ENCODE measurements at regions not wholly inside any gene's neighbourhood (a gene's known extent, or its start where the extent isn't known, plus 50 kb on each side); places are given as distances from the start of the nearest gene placed in this dataset.
"Not testable (repeated sequence)": the region's sequence is repeated elsewhere in the genome, so short reads cannot be mapped to it uniquely, and the experiment has no call there.

GRCh38 chr12:116327992-116328391, 50.5 kb upstream of the MED13L start:
- not testable (repeated sequence) for DNase-seq

DNA sequence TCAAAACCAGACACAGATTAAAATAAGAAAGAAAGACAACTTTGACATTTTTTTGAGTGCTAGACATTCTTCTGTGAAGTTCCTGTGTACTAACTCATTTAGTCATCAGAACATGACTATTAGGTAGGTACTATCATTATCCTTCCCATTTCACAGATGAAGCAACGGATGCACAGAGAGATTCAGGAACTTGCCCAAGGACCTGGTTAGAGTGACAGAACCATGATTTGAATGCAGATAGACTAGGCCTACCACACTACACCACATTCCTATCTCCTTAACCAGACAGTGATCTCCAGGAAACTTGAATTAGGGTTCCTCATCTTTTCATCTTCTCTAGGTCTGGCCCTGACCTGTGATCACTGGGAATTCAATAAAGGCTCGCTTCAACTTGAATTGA, 54.4 kb upstream of the MED13L start:
- DNase-seq = no peak

GRCh38 chr12:116332705-116333380, 55.4 kb upstream of the MED13L start:
- peak; percentile 82 for DNase-seq

DNA sequence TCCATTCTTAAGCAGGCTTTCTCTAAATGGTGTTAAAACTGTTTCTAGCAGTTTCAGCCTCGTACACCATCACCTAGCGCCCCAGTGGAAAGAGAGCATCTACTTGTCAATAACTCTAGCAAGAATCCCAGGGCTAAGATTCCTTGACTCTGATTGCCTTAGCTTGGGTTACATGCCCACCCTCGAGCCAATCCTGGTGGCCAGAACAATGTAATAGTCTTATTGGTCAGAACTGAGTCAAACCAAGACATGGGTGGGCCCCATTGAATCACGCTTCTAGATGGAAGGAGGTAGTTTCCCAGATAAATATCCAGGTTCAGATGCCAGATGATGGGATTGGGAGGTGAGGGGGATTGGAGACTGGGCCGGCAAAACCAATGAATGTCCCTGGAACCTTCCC, 55.9 kb upstream of the MED13L start:
- DNase-seq = no peak

GRCh38 chr12:116336542-116337065, 59.1 kb upstream of the MED13L start:
- no peak for DNase-seq

- DNase-seq = no peak
Measured at GRCh38 chr12:116337312-116337711, 59.8 kb upstream of the MED13L start.

GRCh38 chr12:116338064-116338846, 60.8 kb upstream of the MED13L start:
- no peak for DNase-seq

GRCh38 chr12:116339062-116339461, 61.6 kb upstream of the MED13L start:
- DNase-seq = peak; percentile 25

- no peak for DNase-seq
Measured at GRCh38 chr12:116339800-116340371, 62.4 kb upstream of the MED13L start.

DNA sequence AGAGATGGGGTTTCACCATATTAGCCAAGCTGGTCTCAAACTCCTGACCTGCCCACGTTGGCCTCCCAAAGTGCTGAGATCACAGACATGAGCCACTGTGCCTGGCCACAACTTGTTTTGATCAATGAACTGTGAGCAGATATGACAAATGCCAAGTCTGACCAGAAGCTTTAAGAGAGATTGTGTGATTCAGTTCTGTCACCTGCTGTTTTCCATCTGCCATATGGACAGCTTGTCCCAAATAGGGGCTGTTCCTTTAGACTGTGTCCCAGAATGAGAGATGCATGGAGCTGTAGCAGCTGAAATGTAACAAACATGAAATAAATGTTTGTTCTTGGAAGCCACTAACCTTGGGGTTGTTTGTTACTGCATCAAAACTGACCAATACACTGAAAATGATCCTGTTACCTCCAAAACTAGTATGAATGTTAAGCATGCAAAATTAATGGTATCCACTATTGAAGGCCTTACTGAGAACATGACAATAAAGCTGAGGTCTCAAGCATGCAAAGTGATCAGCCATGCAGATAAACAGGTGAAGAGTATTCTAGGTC, 65.9 kb upstream of the MED13L start:
- no peak for DNase-seq

- DNase-seq = no peak
Measured at GRCh38 chr12:116346222-116346621, 68.7 kb upstream of the MED13L start.

DNA sequence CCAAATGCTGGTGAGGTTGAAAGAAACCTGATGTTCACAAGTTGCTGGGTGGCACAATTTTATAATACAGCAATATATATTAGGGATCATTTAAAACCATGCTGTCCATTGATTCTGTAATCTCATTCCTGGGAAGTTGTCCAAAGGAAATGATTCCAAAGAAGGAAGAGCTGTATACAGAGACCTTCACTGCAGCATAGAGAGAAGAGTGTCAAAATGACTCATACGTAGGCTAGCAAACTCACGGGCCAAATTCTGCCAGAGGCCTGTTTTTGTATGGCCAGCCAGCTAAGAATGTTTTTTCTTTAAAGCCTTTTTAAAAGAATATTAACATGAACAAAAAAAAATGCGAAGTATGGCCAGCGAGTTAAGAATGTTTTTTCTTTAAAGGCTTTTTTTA, 69.2 kb upstream of the MED13L start:
- DNase-seq = no peak

DNA sequence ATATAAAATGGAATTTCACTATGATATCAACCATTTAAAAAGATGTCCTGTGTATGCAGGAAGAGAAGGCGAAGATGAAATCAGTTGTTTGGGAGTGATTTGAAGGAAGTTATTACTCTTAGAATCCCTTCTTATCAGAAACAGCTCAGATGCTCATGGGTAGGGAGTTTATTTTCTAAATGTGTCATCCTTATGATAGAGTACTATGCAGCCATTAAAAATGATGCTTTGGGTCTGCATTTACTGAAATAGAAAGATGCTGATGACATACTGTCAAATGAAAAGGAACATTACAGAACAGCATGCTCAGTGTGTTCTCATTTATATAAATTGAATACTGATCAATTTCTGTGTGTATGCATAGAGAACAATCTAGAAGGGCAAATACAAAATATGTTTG, 69.8 kb upstream of the MED13L start:
- DNase-seq = no peak

DNA sequence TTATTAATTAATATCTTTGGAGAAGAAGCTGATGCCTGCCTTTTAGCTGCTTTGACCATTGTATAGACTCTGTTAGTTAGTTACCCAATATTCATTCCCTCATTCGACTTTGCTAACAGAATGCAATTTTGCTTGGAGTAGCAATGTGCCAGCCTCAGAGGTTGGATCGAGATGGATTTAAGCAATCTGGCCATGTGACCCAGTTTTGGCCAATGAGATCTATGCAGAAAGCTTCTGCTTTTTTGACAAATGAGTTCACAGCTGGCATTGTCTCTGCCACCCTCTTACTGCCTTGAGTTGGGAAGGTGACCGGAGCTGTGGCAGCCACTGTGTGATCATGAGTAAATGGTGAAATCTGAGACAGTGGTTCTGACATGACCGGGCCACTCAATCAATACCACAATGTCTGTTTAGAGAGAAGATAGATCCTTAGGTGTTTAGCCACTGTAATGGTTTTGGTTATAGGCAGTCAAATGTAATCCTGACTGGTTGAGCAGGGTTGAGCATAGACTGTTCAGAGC, 74.9 kb upstream of the MED13L start:
- no peak for DNase-seq

- DNase-seq = no peak
Measured at GRCh38 chr12:116353958-116354357, 76.5 kb upstream of the MED13L start.

DNA sequence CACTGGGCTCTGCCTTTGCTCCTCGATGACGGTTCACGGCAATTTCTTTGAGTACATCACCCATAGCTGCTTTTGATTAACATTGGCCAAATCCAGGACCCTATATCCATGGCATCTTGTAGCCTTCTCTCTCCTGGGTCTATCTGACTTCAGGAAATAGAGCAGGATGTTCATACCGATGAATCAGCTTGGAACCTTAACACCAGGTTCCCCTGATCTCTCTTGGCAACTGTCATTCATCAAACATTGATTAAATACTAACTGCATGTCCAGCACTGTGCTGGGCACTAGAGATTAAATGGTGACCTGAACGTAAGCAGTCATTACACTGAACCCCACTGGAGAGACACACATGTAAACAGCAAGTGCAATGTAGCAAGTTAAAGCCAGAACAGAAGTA, 77.0 kb upstream of the MED13L start:
- no peak for DNase-seq

DNA sequence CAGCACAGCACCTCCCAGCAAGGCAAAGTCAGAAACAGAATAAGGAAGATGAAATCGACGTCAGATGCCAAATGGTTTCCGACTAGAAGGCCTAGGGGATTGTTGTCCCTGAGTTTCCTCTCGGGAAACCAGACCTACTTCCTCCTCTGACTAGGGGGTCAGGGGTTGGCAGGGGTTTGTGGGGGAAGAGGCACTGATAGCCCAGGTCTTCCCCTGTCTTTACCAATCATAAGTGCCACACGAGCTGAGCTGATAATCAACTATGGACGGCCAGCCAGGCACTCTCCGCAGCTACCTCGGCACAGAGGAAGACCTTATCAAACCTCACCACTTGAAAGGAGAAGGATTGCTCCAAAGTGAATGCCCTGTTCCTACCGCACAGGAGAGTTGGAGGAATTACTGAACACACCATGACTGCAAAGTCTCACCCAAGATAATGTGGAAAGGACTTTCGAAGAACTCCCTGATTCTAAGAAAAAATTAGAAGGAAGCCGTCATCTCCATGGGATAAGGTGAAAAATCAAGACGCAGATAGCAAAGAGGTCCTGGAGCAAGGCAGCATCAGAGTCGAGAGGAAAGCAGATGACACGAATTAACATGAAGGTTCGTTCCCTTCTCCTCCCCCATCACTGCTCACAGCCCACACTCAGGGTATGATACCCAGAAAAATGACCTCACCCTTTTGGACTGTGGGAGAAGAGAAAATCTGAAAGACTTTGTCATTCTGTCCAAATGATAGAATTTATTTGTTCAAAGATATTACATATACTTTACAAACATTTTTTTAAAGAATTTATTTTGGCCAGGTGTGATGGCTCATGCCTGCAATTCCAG, 77.7 kb upstream of the MED13L start:
- DNase-seq = no peak

DNA sequence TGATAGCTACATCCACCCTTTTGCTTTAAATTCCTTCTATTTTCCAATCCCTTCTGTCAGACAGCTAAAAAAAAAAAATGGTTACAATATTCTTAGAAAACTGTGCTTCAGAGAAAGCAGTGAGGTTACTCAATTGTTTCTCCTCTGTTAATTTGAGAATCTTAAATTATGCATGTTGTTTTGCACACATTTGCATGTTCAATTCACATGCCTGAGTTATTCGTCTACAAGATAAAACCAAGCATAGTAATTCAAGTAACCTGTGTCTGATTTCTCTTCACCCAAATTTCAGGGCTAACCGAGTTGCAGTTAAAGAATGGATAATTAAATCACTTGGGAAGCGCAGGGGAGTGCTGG, 81.0 kb upstream of the MED13L start:
- DNase-seq = no peak

DNA sequence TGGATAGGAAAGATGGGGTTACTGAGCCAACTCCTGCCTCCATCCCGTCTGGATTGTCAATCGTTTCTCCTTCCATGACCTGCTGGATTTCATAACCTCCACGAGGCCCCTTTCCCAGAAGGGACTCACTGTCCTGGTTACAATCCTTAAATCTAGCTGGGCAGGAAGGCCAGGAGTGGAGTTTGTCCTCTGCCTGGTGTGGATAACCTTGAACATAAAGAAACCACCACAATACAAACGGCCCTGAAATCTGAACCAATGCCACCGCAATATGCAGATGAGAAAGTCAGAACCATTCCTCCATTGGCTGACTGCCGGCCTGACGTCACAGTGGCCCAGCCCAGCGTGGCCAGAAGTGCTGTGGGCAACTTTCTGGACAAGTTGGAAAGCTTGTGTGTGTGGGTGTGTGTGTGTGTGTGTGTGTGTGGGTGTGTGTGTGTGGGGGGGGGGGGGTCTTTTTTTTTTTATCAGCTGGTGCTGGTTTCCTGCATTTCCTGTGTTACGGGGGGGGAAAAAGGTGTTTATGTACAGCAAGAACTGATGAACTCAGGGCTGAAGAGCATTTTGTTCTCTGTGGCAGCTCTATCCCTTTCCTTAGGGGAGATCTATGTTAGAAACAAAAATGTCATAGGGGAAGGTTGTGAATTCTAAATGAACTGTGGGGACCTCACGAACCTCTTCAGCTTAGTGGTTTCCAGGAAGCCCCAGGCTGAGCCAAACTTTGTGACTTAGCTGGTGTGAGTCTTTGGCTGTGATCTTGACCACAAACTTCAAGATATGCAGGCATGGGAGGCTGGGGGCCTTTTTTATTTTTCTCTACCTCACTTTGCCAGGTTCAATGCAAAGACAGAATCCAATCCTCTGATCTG, 81.6 kb upstream of the MED13L start:
- DNase-seq = peak; percentile 80

- no peak for DNase-seq
Measured at GRCh38 chr12:116360579-116361413, 83.3 kb upstream of the MED13L start.
